GM21619 (cell line): ENCODE measurements at regions not wholly inside any gene's neighbourhood (a gene's known extent, or its start where the extent isn't known, plus 50 kb on each side); places are given as distances from the start of the nearest gene placed in this dataset.
"Not testable (repeated sequence)": the region's sequence is repeated elsewhere in the genome, so short reads cannot be mapped to it uniquely, and the experiment has no call there.

Experiments used
- ATAC-seq: cut with Tn5 transposase; IDR thresholded peaks from one replicate; pipeline ENCODE4 v1.9.1; 2021; ENCODE audit not compliant: unreplicated experiment

- ATAC-seq = no peak
These were observed 58.6 kb upstream of the SLC38A4 start for GRCh38 chr12:46884362-46884761.

- no peak for ATAC-seq
These were observed 60.8 kb upstream of the SLC38A4 start for GRCh38 chr12:46886541-46887041.

- no peak for ATAC-seq
These were observed 62.1 kb upstream of the SLC38A4 start for GRCh38 chr12:46887870-46888269.

GRCh38 chr12:46888568-46888967, 62.8 kb upstream of the SLC38A4 start:
- no peak for ATAC-seq

GRCh38 chr12:46891306-46891705, 65.5 kb upstream of the SLC38A4 start:
- no peak for ATAC-seq

- ATAC-seq = no peak
These were observed 66.4 kb upstream of the SLC38A4 start for GRCh38 chr12:46892034-46892705.

GRCh38 chr12:46892887-46893286, 67.1 kb upstream of the SLC38A4 start:
- ATAC-seq = no peak

- no peak for ATAC-seq
These were observed 67.6 kb upstream of the SLC38A4 start for GRCh38 chr12:46893434-46893833.

GRCh38 chr12:46895726-46896125, 69.9 kb upstream of the SLC38A4 start:
- no peak for ATAC-seq

GRCh38 chr12:46896680-46897079, 70.9 kb upstream of the SLC38A4 start:
- ATAC-seq = no peak

GRCh38 chr12:46898152-46898931, 72.5 kb upstream of the SLC38A4 start:
- no peak for ATAC-seq

- no peak for ATAC-seq
These were observed 73.2 kb upstream of the SLC38A4 start for GRCh38 chr12:46898989-46899388.

- no peak for ATAC-seq
These were observed 75.1 kb upstream of the SLC38A4 start for GRCh38 chr12:46900734-46901463.

GRCh38 chr12:46901464-46902205, 75.8 kb upstream of the SLC38A4 start:
- ATAC-seq = no peak

GRCh38 chr12:46903058-46903457, 77.3 kb upstream of the SLC38A4 start:
- no peak for ATAC-seq

GRCh38 chr12:46904406-46905238, 78.8 kb upstream of the SLC38A4 start:
- ATAC-seq = no peak

GRCh38 chr12:46905239-46905627, 79.4 kb upstream of the SLC38A4 start:
- not testable (repeated sequence) for ATAC-seq

- ATAC-seq = no peak
These were observed 82.0 kb upstream of the SLC38A4 start for GRCh38 chr12:46907791-46908190.

- no peak for ATAC-seq
These were observed 82.6 kb upstream of the SLC38A4 start for GRCh38 chr12:46908236-46908935.
